Fibroblast of skin of right quadriceps (primary cell): ENCODE measurements at regions not wholly inside any gene's neighbourhood (a gene's known extent, or its start where the extent isn't known, plus 50 kb on each side); places are given as distances from the start of the nearest gene placed in this dataset.
"Not testable (repeated sequence)": the region's sequence is repeated elsewhere in the genome, so short reads cannot be mapped to it uniquely, and the experiment has no call there.

Experiments
- DNase-seq: peaks from one replicate; pipeline ENCODE4 v3.0.0-alpha.2; 2013

DNA sequence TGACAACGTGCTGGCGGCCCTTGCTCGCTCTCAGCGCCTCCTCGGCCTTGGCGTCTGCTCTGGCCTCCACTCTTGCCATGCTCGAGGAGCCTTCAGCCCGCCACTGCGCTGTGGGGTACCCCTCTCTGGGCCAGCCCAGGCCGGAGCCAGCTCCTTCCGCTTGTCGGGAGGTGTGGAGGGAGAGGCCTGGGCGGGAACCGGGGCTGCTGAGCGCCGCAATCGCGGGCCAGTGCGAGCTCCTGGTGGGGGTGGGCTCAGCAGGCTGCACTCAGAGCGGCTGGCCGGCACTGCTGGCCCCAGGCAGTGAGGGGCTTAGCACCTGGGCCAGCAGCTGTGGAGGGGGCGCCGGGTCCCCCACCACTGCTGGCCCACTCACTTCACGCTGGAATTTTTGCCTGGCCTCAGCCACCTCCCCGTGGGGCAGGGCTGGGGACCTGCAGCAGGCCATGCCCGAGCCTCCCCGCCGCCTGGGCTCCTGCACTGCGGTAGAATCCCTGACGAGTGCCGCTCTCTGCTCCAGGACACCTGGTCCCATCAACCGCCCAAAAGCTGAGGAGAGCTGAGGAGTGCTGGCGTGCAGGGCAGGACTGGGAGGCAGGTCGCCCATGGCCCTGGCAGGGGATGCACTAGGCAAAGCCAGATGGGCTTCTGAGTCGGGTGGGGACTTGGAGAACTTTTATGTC lies 372.2 kb upstream of the NRG3 start:
- no peak for DNase-seq

DNA sequence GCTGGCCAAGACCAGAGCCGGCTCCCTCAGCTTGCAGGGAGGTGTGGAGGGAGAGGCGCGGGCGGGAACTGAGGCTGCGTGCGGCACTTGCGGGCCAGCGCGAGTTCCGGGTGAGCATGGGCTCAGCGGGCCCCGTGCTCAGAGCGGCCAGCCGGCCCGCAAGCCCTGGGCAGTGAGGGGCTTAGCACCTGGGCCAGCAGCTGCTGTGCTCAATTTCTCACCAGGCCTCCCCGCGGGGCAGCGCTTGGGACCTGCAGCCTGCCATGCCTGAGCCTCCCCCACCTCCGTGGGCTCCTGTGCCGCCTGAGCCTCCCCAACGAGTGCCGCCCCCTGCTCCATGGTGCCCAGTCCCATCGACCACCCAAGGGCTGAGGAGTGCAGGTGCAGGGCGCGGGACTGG lies 369.2 kb upstream of the NRG3 start:
- DNase-seq: not testable (repeated sequence)

DNA sequence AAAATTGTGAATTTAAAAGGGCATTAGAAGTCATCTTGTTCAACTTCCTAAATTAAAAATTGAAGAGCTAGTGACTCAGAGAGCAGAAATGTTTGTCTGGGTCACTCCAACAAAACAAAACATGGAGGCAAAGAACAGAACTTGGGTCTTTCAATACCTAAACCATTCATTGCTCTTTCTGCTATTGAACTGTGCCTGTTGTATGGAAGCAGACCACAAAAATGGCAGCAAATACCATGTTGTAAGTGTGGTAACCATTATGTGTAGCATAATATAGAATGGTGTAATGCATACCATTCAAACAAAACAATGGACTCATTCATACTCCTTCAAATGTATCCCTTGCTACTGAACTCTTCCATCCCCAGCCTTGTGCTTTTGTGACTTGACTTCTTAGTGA lies 360.2 kb upstream of the NRG3 start:
- DNase-seq: no peak

DNA sequence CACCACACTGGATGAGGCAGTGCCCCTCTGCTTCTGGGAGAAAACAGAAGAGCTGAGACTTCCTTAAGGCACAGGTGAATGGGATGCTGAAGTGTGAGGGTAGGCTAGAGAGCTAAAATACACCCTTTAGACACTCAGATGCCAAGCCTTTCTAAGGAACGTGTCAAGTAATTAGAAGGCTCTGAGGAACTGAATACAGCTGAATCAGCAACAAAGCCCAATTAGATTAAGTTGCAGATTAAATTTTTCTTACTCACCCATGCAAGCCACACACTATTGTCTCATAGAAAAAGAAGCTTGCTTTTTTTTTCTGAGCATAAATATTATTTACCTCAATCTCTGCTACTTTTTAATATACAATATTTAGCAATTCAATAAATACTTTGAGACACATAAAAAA lies 354.3 kb upstream of the NRG3 start:
- no peak for DNase-seq

DNA sequence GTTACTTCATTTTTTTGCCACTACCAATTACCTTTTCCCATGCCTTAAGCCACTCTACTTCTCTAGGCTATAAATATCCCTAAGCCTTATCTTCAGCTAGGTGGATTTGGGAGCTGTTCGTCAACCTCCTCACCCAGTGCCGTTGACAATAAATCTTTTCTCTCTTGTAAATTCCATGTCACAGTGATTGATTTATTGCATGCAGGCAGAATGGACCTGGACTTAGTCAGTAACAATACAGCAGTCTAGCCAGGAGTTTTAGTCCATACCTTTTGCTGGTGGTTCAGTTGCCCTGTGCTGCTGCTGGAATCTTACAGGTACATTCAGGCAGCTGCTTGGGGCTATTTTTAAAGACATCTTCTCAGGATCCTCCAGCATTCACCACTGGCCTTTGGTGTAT lies 350.5 kb upstream of the NRG3 start:
- DNase-seq: no peak

DNA sequence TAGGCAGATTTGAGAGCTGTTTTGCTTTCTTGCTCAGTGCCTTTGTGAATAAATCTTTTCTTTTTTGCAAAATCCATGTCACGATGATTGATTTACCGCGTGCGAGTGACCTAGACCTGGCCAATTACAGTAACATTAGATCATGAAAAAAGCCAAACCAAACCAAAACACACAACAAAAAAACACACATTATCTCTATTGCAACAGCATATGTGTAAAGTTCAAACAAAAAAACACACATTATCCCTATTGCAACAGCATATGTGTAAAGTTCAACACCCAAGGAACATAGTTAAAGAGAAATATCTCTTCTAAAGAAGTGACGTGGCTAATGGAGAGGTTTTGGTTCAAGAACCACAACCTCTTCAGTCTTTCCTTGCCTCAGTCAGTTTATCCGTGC lies 342.6 kb upstream of the NRG3 start:
- DNase-seq: no peak

DNA sequence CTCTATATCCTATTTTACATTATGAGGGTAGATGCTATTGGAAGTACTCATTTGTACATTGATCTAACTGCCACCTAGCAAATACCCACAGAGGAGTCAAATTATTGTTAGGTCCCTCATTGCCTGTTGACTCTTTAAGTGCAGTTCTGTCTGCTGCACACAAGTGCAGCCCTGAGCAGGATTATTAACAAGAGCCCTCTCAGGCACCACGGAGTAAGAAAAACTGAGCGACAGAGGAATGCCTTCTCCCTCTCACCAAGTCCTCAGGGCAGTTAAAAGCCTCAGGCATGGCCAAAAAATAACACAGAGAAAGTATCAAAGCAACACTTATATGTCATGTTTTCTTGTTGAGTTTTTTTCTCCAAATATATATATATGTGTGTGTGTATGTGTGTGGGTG lies 340.0 kb upstream of the NRG3 start:
- DNase-seq: no peak

DNA sequence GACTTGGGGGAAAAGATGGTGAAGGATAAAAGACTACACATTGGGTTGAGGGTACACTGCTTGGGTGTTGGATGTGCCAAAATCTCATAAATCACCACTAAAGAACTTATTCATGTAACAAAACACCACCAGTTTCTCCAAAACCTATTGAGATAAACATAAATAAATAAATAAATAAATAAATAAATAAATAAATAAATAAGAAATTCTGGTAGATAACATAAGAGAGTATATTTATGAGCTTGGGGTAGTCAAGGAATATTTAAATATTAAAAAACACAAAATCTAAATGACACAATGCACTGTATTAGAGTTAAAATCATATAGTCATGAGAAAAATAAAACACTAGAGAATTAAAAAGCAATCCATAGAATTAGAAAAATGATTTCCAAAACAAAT lies 333.5 kb upstream of the NRG3 start:
- DNase-seq: no peak

DNA sequence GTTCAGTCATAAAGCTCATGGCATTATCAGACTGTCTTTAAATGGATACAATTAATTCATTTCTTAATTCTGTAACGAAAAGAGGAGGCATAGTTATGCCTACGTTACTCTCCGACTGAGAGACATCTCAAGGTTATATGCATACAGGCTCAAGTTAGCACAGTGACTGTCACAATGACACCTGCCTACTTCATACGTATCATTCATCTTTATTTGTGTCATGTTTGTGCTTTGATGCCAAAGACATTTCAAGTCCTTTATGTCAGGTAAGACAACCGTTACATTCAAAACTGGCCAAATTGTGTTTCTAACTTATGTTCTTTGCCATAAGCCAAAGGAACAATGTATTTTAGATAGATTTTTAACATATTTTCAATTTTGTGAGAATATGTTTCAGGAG lies 328.8 kb upstream of the NRG3 start:
- no peak for DNase-seq

DNA sequence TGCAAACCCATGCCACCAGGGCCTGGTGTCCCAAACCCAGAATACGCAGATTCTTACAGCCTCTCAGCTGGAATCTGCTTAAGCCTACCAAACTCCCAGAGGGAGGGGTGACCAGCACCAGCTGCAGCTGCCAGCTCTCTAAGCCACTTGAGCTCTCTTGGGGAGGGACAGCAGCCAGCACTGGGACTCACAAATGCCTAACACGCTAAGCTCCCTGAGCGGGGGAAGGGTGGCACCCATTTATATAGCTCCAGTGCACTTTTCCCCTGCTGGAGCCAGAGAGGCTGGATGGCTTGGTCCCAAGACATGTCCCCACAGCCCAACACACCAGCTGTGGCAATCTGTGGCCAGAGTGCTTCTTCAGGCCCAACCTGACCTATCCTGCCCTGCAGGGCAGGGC lies 326.8 kb upstream of the NRG3 start:
- no peak for DNase-seq

DNA sequence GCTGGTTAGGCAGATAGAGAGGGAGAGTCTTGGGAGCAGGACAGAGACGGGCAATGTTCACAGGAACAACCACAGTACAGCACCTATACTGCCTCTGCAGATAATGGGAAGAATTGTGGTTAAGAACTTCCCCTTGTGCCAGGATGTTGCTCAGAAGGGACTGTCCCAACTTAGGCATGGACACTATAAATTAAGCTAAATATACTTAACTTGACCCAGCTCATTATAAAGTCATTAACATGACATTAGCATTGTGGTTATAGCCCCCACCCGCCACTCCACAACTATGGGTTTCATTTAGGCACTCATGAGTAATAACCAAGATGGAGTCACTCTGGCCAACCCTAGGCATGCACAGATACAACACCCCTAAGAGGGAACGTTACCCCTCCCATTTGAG lies 310.9 kb upstream of the NRG3 start:
- no peak for DNase-seq

DNA sequence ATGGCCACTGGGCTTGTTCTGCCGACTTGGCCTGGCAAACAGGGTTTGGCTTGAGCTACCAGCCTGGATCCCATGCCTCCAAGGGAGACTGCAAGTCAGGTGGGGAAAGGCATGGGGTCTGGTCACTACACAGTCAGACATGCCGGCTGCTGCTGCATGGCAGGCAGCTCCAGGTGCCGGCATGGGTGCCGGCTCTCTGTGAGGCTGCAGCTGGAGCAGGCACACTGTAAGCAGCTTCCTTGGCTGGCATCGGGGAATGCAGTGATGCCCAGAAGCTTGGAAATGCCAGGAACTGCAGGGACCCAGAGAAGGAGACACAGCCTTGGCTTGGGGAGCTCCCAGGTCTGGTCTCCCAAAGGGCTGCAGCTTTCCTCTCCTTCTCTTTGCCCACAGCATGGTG lies 305.5 kb upstream of the NRG3 start:
- no peak for DNase-seq

DNA sequence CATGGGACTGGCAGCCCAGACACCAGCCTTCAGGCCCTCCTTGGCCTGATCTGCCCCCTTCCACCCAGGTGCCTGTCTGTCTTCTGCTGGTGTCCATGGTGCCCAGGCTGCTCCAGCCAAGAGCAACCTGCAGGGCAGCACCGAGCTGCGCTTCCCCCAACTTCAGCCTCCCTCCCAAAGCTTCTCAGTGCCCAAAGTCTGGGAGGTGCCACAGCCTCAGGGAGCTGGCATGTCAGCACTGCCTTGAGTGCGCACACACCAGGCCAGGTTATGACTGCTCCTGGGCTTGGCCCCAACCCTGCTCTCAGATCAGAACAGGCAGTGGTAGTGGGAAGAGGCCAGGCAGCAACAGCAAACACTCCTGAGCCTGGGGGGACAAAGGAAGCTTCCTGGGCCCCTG lies 304.6 kb upstream of the NRG3 start:
- DNase-seq: no peak

DNA sequence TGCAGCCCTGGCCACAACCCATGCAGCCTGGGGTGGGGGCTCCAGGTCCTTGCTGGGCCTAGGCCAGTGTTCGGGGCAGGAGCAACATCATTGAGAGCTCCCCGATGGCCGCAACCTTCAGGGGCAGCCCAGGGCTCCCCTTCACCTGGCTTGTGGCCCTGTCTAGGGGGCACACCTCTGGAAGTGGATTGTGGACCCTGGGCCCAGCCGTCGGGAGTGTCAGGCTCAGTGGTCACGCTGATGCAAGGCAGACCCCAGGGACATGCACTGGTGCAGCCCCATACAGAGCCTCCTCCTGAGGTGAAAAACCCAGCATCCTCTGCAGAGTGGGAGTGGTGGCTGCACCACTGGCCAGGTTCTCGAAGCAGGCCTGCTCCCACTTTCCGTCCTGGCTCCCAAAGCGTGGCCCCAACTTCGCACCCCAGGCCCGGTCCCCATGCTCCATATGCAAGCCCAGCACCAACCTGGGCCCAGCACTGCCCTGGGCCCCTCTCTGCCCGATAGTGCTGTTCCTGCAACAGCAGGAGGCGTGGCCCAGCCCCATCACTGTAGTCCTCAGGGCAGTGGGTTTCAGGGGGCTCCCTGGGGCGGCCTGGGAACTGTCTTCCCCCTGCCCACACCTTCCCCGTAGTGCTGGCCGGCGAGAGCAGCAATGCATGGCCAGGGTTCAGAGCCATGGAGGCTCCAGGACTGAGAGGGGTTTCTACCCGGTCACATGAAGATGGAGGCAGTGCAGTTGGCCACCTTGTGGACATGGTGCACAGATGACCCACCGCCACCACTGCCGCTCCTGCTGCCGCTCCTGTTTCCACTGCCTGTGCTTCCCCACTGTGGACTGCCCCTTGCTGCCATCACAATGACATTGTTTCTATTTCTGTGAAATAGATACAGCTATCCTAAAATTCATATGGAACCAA lies 303.9 kb upstream of the NRG3 start:
- no peak for DNase-seq

DNA sequence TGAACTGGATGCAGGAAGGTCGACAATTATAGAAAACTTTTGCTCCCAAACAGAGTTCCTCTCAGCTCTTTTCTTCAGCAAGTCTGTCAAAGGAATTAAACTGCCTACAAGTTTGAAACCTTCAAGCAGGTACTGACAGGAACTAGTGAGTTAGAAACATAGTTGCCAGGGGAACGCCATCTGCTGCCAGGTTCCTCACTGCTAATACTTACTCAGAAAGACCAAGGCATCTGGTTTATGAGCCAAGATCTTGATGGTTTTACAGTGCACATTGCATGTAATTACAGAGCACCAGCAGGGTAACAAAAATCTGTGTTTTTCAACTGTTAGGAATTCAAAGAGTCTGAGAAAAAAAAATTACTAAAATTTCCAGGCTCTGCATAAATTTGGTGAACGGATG lies 300.0 kb upstream of the NRG3 start:
- DNase-seq: no peak

DNA sequence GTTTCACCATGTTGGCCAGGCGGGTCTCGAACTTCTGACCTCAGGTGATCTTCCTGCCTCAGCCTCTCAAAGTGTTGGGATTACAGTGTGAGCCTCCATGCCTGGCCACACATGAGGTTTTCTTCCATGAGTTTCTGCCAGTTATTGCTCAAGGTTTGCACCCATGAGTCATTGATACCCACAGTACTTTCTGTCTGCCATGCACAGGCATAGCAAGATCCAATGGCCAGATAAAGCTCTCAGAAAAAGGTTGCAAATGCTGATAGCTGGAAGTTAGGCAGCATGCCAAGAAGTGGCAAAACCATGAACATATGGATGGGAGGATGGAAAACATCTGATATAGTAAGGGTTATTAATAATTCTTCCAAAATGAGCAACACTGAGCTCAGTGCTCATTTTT lies 298.7 kb upstream of the NRG3 start:
- DNase-seq: no peak

DNA sequence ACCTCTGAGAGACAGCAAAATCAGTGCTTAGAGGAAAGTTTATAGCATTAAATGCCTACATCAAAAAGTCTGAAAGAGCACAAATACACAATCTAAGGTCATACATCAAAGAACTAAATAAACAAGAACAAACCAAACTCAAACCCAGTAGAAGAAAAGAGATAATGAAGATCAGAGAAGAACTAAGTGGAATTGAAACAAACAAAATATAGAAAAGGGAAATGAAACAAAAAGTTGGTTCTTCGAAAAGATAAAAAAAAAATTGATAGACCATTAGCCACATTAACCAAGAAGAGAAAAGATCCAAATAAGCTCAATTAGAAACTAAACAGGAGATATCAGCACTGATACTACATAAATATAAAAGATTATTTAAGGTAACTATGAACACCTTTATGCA lies 280.0 kb upstream of the NRG3 start:
- DNase-seq: no peak

DNA sequence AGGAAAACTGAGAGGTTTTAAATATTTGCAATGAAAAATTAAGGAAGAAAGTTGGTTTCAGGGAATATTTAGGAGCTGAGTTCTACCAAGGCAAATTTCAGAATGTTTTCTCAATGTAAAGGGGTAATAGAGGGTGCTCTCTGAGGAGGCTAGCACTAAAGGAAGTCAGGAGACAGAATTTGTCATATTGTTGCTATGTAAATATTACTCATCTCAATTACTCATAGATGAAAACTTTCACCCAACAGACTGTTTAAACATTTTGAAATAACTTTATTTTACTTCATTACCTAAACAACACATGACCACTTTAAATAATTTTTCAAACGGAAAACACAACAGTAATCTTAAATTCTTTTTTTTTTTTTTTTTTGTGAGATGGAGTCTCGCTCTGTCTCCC lies 274.8 kb upstream of the NRG3 start:
- DNase-seq: peak; percentile 39

DNA sequence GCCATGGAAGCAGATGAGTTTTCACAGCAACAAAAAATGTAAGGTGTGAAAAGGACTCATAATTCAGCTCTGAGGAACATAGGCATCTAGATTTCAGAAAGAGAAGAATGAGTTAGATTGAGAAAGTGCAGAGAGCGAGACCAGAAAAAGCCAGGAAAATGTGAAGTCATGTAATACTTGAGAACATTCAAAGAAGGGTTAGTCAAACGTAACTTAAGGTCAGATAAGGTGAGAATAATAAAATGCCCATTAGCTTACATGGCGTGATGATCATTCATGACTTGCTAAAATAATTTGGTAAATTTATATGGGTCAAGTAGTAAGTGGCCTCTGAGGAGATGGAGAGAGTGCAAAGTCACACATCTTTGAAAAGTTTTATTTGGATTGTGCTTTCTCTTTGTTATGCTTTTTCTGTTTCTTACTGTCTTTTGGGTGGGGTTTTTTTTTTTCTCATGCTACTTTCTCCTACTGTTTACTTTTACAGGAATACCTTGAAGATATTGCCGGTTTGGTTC lies 271.8 kb upstream of the NRG3 start:
- no peak for DNase-seq

DNA sequence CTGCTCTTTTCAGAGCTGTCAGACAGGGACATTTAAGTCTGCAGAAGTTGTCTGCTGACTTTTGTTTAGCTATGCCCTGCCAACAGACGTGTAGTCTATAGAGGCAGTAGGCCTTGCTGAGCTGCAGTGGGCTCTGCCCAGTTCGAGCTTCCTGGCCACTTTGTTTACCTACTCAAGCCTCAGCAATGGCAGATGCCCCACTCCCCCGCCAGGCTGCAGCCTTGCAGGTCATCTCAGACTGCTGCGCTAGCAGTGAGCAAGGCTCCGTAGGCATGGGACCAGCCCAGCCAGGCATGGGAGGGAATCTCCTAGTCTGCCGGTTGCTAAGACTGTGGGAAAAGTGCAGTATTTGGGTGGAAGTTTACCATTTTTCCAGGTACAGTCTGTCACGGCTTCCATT lies 230.5 kb upstream of the NRG3 start:
- DNase-seq: not testable (repeated sequence)

DNA sequence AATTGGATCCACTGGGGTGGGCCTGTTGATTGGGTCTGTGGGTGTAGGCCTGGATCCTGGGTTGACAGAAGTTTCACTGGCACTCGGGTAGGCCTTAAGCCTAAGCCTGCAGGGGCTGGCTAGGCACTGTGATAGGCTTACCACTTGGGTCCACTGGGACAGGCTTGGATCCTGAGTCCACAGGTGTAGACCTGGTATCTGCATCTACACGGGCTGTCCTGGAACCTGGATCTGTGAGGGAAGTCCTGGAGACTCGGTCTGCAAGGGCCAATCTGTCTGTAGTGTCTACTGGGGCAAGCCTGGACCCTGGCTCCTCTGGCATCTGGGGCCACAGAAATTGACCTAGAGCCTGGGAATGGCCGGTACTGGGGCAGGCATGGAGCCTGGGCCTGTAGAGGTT lies 219.0 kb upstream of the NRG3 start:
- DNase-seq: no peak

DNA sequence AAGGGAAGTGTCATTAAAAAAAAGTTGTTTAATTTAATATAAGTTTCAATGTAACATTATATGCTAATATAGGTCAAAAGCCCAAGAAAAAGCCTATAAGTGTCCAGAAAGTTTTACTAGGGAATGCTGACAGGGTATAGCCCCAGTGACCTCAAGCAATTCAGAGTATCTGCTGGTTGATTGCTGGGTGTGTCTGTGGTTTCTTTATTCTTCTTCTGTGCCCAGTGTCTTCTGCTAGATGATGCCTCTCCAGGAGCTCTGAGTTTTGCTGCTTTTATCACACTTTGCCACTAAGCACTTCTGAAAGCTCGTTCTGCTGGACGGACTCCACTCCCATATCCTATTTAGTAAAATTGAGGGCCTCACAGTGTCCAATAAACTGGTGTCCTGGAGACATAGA lies 212.2 kb upstream of the NRG3 start:
- DNase-seq: no peak

DNA sequence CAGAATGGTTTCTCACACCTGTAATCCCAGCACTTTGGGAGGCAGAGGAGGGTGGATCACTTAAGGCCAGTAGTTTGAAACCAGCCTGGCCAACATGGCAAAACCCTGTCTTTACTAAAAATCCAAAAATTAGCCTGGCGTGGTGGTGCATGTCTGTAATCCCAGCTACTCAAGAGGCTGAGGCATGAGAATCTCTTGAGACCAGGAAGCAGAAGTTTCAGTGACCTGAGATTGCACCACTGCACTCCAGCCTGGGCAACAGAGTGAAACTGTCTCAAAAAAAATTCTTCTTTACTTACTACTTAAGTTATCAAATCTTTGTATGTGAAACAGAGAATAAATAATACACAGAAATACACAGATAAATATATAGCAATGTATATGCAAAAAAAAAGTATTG lies 210.2 kb upstream of the NRG3 start:
- not testable (repeated sequence) for DNase-seq

DNA sequence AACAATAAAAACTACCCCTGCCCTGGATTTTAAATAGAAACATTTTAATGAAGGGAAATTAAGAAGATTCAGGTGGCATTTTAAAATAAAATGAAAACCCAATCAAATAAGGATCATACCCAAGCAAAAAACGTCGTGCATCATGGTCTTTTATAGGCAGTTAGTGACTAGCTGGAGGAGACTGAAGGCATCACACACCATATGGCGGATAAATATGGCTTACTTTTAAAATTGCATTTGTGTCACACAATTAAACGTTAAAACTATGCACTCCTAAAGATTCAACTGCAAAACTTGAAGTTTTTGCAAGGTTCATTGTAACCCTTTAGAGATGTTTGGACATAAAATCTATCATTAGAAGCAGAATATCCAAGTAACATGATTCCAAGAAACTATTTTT lies 200.1 kb upstream of the NRG3 start:
- DNase-seq: no peak

DNA sequence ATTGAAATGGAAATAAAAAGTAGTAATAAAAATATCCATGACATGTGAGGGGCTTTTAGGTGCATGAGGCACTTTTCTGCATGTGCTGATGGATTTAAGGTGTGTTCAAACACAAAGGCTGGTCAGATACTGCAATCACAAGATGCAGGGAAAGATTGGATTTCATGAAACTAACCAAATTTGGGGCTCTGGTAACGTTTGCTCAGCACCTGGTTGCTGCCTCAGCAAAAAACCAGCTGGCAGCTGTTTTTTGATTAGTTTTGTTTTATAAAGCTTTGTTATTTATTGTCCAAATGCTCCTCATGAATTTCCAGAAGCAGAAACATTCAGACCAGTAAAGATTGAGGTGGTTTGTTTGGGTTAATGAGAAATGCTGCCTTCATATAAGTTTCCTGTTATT lies 195.7 kb upstream of the NRG3 start:
- DNase-seq: no peak
